Subcutaneous abdominal adipose tissue (tissue), 5 donors: ENCODE measurements at regions not wholly inside any gene's neighbourhood (a gene's known extent, or its start where the extent isn't known, plus 50 kb on each side); places are given as distances from the start of the nearest gene placed in this dataset.

ENCODE experiments used
- H3K27ac ChIP-seq: one replicate; pipeline ENCODE4 v1.7.0; 2013; ENCODE audit warnings: low read depth, mild to moderate bottlenecking, inconsistent platforms, low read length, moderate library complexity
- H3K27me3 ChIP-seq, 5 donors: one replicate each; pipeline ENCODE4 v1.7.0; 2013; ENCODE audit warnings: low read length in 5 of 5, inconsistent platforms in 1 of 5; ENCODE audit not compliant: control insufficient read depth in 5 of 5, insufficient read depth in 4 of 5
- H3K36me3 ChIP-seq, 5 donors: one replicate each; pipeline ENCODE4 v1.7.0; 2013; ENCODE audit warnings: low read length in 5 of 5; ENCODE audit not compliant: control insufficient read depth in 5 of 5, insufficient read depth in 5 of 5
- H3K4me1 ChIP-seq, 5 donors: one replicate each; pipeline ENCODE4 v1.7.0; 2013; ENCODE audit warnings: low read length in 5 of 5, mild to moderate bottlenecking in 3 of 5, moderate library complexity in 1 of 5; ENCODE audit not compliant: control insufficient read depth in 5 of 5, insufficient read depth in 5 of 5
- H3K4me3 ChIP-seq, 5 donors: one replicate each; pipeline ENCODE4 v1.7.0; 2013; ENCODE audit warnings: low read length in 5 of 5, low read depth in 1 of 5
- H3K9ac ChIP-seq, 5 donors: one replicate each; pipeline ENCODE4 v1.7.0; 2013; ENCODE audit warnings: low read length in 5 of 5, mild to moderate bottlenecking in 4 of 5, moderate library complexity in 3 of 5
- H3K9me3 ChIP-seq, 5 donors: one replicate each; pipeline ENCODE4 v1.7.0; 2013; ENCODE audit warnings: low read length in 5 of 5; ENCODE audit not compliant: control insufficient read depth in 5 of 5
- donor health status: healthy.
- donor health status: healthy.
- donor health status: healthy.
- donor health status: healthy.
- donor health status: healthy.

DNA sequence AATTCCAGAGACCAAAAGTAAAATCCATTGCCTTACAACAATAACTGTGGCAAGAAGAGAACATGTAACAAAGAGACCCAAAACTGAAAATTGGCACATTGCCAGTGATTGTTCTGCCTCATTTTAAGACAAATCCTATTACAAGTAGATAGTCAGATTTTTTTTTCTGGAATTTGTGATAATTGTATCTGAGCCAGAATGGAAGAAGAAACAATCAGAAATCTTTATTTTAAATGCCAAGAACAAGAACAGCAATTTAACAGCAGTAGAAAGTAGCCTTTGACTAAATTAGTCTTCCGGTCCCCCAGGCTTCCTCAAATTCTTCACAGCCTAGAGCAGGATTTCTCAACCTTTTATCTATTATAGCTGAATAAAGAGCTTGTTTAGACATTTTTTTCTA is 106.7 kb upstream of the PTPN3 start:
- H3K9ac ChIP-seq, result no peak overlapping the region
- no peaks in the 10 kb centered on the region for H3K36me3 ChIP-seq

DNA sequence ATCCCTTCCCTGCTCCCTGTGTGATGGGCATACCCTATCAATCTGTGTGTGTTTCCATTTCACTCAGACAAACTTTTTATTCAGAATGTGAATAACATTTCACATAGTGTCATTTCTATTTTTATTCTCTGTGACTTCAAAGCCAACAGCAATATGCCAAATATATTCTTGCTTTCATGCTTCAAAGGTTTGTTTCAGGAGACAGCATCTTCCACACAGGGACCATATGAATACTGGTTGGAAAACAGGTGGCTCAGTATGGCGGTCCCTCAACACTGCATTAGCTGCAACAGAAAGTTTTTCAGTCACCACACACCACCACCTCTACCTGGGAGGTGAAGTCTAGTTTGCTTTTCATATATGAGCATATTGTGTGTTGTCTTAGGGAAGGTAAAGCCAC is 111.0 kb upstream of the PTPN3 start:
- no peaks in the 10 kb centered on the region for H3K27me3 ChIP-seq
- no peaks in the 10 kb centered on the region for H3K36me3 ChIP-seq
- H3K4me1 ChIP-seq, result no peaks in the 10 kb centered on the region
- H3K27ac ChIP-seq, result no peak overlapping the region
- no peak overlapping the region for H3K9ac ChIP-seq
- H3K9me3 ChIP-seq, result no peaks in the 10 kb centered on the region
- H3K4me3 ChIP-seq, result no peak overlapping the region

More for the DNA sequence above, 106.7 kb upstream of the PTPN3 start:
- Histone ChIP-seq H3K27me3 (peaks cover 0 to 3% (median 0%) of the 10 kb centered on the region in 5 donors), H3K9me3 (peaks cover 0 to 4% (median 0%) of the 10 kb centered on the region in 5 donors), H3K4me1 (no peaks in the 10 kb centered on the region), H3K27ac (no peak overlapping the region), H3K4me3 (no peak overlapping the region)

DNA sequence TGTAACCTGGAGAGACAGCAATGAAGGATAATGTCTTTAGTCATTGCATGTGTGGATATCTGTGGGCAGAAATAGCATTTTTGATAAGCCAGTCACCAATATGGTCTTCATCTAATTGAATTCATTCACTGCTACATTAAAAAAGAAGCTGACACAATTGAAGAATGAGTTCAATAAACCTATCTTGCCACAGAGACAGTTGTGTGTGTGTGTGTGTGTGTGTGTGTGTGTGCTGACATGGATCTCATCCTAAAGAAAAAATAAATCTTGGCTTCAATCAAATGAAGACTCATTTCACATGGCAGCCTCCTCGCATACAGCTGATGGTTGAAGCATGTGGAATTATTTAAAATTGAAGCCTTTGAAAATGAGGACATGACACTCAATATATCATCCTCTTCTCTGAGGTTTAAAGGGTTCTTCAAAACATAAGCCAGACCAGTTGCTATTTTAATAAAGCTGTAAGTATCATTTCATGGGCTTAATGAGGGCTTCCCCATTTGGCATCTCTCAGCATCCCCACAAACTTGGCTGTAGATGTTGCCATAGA is 118.5 kb upstream of the PTPN3 start:
- H3K4me1 ChIP-seq, result no peaks in the 10 kb centered on the region
- H3K36me3 ChIP-seq, result no peaks in the 10 kb centered on the region
- no peak overlapping the region for H3K4me3 ChIP-seq
- H3K9ac ChIP-seq, result no peak overlapping the region
- H3K27ac ChIP-seq, result no peak overlapping the region
- H3K9me3 ChIP-seq, result peaks cover 4 to 9% (median 8%) of the 10 kb centered on the region in 5 donors
- no peaks in the 10 kb centered on the region for H3K27me3 ChIP-seq

DNA sequence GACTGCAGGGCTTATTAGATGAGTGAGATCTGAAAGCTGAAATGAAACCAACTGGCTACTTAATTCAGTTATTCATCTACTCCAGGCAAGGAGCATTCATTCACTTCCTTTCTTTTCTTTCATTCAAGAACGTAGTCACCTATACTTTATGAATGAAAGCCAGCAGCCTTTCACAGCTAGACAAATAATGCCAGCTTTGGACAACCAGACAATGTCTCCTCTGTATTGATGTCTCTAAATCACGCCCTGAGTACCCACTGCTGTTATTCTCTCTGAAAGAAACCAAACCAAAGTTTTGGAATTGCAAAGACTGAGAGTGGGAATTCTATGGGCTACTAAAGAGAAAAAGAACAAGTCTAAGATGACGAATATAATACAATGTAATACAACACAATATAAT is 121.2 kb upstream of the PTPN3 start:
- no peaks in the 10 kb centered on the region for H3K27me3 ChIP-seq
- no peak overlapping the region for H3K27ac ChIP-seq
- H3K36me3 ChIP-seq, result no peaks in the 10 kb centered on the region
- peaks cover 4 to 9% (median 8%) of the 10 kb centered on the region in 5 donors for H3K9me3 ChIP-seq
- H3K9ac ChIP-seq, result no peak overlapping the region
- no peak overlapping the region for H3K4me3 ChIP-seq
- no peaks in the 10 kb centered on the region for H3K4me1 ChIP-seq

DNA sequence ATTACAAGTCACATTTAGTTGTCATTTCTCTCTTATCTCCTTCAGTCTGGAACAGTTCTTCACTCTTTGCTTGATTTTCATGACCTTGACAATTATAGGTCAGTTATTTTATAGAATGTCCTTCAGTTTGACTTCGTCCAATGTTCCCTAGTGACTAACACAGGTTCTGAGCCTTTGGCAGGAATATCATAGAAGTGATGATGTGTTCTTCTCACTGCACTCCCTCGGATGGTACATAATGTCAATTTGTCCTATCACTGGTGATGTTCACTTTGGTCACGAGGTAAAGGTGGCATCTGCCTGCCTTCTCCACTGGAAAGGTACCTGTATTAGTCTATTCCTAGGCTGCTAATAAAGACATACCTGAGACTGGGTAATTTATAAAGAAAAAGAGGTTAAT is 126.0 kb upstream of the PTPN3 start:
- Histone ChIP-seq H3K36me3 (no peaks in the 10 kb centered on the region), H3K9me3 (no peaks in the 10 kb centered on the region), H3K4me1 (no peaks in the 10 kb centered on the region), H3K27ac (no peak overlapping the region), H3K4me3 (no peak overlapping the region), H3K9ac (no peak overlapping the region), H3K27me3 (peaks cover 0 to 3% (median 0%) of the 10 kb centered on the region in 5 donors)

DNA sequence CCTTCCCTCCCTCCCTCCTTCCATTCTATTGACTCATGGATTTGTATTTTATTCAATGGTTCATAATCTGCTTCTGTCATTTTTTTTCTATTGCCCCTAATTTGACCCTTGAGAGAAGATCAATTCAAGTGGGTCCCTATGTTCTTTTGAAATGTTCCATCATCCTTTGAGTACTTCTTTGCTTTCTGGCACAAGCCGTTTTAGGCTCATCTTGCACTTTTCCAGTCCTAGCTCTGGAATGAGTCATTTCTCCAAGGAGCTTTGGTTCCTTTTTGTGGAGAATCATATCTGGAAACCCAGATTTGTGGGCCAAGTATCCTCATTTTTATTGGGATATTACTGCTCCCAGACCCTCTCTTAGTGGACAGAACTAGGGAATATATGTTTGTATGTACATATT is 126.8 kb upstream of the PTPN3 start:
- H3K27me3 ChIP-seq, result peaks cover 0 to 3% (median 0%) of the 10 kb centered on the region in 5 donors
- no peaks in the 10 kb centered on the region for H3K9me3 ChIP-seq
- no peaks in the 10 kb centered on the region for H3K4me1 ChIP-seq
- no peak overlapping the region for H3K27ac ChIP-seq
- no peak overlapping the region for H3K4me3 ChIP-seq
- H3K9ac ChIP-seq, result no peak overlapping the region
- H3K36me3 ChIP-seq, result no peaks in the 10 kb centered on the region

DNA sequence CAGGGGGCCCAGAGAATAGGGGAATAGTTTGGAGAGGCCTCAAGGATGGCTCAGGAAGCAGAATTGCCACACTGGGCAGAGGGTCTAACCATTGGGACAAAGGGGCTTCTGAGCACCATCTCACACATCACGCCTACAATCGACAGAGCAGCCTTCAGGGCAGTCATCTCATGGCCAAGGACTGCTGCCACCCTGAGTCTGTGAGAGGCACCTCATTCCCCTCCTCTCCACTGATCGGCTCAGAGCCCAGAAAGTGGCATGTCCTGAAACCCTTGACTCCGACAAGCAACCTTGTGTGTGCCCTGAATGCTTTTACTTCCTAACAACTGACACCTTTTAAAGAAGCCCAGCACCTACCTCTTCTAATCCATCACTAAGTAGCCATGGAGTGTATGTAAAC is 128.9 kb upstream of the PTPN3 start:
- Histone ChIP-seq H3K9me3 (no peaks in the 10 kb centered on the region), H3K4me3 (no peak overlapping the region), H3K27ac (no peak overlapping the region), H3K36me3 (no peaks in the 10 kb centered on the region), H3K27me3 (peaks cover 0 to 3% (median 0%) of the 10 kb centered on the region in 5 donors), H3K4me1 (no peaks in the 10 kb centered on the region), H3K9ac (no peak overlapping the region)

DNA sequence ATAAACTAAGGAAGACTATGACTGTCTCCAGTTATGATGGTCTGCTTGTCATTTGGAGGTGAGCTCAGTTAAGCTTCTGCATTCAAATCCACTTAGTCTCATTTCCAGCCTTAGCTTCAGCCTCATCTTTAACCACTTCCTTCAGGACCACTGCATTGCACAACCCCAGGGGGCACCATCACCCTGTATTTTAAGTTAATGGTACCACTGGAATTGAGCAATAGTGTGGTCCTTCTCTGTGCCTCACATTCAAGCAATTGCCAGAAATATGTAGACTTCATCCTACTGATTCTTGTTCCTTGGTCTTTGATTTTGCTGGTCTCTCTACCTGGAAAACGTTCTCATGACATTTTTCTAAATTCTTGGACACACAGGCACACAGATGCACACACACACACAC is 131.5 kb upstream of the PTPN3 start:
- Histone ChIP-seq H3K4me1 (no peaks in the 10 kb centered on the region), H3K9me3 (no peaks in the 10 kb centered on the region), H3K9ac (no peak overlapping the region), H3K27ac (no peak overlapping the region), H3K27me3 (peaks cover 0 to 3% (median 0%) of the 10 kb centered on the region in 5 donors), H3K36me3 (no peaks in the 10 kb centered on the region), H3K4me3 (no peak overlapping the region)

DNA sequence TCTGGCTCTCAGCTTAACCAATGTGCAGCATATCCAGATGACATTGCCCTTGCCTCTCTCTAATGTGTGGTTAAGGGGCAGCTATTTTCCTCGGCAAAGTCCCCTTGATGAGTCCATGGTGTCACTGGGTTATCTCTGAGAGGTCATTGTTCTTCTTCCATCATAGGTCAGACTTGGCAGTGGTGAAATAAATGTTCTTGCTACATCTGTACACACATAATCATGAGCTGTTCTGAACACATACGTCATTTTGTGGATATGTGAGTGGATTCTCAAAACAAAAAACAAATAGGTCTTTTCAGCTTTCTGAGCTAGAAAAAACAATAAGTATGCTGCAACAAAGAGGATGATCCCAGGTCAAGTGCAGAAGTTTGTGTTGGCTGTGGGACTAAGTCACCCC is 134.7 kb upstream of the PTPN3 start:
- Histone ChIP-seq H3K27me3 (peaks cover 0 to 4% (median 0%) of the 10 kb centered on the region in 5 donors), H3K9me3 (no peaks in the 10 kb centered on the region), H3K36me3 (no peaks in the 10 kb centered on the region), H3K4me1 (no peaks in the 10 kb centered on the region), H3K4me3 (no peak overlapping the region), H3K27ac (no peak overlapping the region), H3K9ac (no peak overlapping the region)

DNA sequence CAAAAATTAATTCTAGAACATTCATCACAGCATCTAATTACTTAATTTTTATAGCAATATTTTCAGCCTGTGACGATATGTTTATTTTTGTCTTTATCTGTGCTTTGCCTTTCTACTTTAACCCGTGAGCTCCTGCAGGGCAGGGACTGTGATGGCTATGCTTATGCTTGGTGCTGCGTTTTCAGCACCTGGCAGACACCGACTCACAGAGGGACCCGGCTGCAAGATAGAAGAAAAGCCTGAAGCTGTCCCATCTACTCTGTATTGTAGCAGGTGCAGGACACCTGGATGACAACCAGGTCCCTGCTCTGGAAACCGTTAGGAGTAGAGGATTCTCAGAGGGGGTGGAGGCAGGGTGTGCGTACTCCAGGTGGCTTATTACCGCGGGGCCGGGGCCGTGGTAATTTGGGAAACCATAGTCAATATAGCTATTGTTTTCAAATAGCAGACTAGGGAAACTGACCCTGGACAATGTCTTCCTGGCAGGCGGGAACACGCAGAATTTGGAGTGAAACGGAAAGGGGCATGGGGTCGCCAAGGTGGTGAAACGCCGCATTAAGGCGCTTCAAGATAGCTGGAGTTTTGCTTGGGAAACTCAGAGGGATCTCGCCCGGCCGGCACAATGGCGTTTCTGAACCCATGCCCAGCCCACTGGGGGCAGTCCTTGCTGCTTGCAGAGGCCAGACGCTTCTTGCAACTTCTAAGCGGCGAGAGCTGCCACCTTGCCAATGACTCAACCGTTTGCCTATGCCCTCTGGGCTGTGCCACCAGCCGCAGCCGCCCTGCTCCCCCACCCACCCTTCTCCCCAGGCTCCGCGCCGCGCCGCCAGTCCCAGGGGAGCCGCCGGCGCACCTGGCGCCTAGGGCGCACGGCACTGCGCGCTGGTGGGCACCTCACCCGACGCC is 140.1 kb upstream of the PALM2AKAP2 start:
- Histone ChIP-seq H3K9ac (no peak overlapping the region), H3K27me3 (peaks cover 0 to 31% (median 14%) of the 10 kb centered on the region in 5 donors), H3K9me3 (peaks cover 0 to 8% (median 4%) of the 10 kb centered on the region in 5 donors), H3K27ac (no peak overlapping the region), H3K4me1 (peaks cover 0 to 18% (median 17%) of the 10 kb centered on the region in 5 donors), H3K4me3 (peak overlapping the region; percentile 51 to 71 (median 65)), H3K36me3 (no peaks in the 10 kb centered on the region)
